ENCODE measurements at regions not wholly inside any gene's neighbourhood (a gene's known extent, or its start where the extent isn't known, plus 50 kb on each side); places are given as distances from the start of the nearest gene placed in this dataset.
"Not testable (repeated sequence)": the region's sequence is repeated elsewhere in the genome, so short reads cannot be mapped to it uniquely, and the experiment has no call there.

DNA sequence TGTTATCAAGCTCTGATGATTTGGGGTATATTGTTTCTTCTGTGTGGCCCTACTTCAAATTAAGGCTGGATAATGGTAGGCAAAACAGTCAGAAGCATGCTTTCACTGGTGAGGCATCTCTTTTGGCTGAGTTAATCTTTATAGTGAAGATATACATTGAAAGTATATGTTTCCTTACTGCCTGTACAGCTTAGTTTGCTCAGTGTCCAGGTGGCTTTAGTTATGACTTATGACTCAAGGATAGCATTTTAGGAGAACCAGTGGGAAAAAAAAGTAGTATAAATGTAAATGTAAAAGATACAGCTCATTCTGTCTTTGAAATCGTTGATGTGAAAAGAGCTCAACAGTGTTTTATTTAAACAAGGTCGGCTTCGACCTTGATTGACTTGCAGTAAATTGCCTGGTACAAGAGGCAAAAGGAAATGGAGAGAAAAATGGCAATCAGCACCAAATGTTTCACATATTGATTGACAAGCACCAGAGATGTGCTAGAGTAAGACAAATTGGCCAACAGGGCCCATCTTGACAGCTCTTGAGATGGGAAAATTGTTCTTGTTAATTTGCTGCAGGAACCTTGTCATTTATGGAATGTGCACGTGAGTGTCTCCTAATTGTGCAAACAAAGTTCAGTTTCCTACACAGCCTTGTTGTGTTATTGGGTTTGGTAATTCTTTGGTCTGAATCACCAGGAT is 447.4 kb upstream of the WWC1 start:
- DNase-seq: no peak

GRCh38 chr5:167845952-167846351 is 445.5 kb upstream of the WWC1 start:
- no peak for DNase-seq

- DNase-seq: no peak
Observed at GRCh38 chr5:167849874-167850273, 441.6 kb upstream of the WWC1 start.

- DNase-seq: no peak
Observed at GRCh38 chr5:167850911-167851310, 440.5 kb upstream of the WWC1 start.

DNA sequence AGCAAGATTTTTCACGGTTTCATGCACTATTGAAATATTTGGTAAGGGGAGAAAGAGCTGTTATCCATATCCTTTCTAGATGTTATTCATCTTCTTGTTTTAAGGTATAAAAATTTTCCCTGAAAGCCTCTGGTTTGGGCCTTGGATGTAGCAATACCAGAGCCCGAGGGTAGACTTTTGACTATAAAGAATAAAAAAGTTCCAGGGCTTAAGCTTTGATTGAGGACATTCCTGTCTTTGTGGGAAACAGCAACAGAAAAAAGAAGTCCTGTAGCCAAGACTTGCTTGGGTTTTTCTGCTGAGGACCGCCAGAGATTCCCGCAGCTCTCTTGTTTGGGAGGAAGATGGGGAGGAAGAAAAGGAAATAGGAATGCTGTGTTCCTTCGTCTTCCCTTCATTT is 440.0 kb upstream of the WWC1 start:
- DNase-seq: no peak

- DNase-seq: no peak
Observed at GRCh38 chr5:167852515-167852914, 438.9 kb upstream of the WWC1 start.

GRCh38 chr5:167853421-167853820 is 438.0 kb upstream of the WWC1 start:
- no peak for DNase-seq

DNA sequence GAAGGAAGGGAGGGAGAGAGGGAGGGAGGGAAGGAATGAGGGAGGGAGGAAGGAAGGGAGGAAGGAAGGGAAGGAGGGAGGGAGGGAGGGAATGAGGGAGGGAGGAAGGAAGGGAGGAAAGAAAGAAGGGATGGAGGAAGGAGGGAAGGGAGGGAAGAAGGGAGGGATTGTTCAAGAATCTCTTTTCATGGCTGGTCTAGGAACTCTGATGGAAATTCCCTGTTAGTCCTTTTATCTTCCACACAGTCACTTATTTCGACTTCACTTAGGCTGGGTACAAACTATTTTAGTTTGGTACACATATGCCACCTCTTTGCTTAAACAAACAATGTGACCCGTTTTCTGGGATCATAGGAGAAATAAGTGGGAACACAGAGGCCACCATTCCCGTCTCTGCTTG is 435.6 kb upstream of the WWC1 start:
- DNase-seq: no peak

DNA sequence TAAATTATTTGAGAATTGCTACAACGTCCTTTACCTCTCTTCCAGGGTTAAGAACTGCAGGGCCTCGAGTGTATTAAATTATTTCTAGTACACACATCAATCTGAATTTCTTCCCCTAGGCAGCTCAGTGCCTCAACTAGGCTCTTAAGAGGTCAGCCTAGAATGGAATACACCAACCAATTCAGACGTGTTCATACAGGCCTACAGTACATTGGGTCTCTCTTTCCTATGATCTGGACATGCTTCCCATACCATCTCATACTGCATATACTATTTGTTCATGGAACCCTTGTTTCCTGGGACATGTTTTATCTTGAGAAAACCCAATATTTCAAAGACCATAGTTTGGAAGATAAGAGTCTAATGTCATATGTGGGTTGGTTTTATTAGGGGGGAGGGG is 434.1 kb upstream of the WWC1 start:
- no peak for DNase-seq

DNA sequence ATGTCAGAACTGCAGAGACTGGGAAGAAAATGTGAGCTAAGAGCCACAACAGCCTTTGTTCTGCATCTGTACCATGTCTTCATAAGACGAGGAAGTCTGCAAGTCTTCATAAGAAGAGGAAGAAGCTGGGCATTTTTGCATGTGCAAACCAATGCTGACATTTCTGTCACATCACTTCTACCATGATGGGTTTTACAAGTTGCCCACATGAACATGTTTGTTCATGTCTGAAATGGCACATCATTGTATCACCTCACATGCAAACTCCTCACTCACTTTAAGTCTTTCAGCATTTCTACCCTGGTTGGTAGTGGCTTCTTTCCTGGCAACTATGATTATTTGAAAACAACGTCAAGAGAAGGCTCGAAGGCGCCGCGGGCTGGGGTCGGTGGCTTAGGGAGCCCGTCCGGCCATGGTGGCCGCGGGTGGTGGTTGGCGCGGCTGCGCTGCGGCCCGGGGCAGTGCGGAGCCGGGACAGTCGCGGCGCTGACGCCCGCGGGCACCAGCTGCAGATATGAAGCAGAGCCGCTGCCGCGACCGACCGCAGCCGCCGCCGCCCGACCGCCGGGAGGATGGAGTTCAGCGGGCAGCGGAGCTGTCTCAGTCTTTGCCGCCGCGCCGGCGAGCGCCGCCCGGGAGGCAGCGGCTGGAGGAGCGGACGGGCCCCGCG is 433.1 kb upstream of the WWC1 start:
- DNase-seq: not testable (repeated sequence)

- no peak for DNase-seq
Observed at GRCh38 chr5:167861129-167861927, 430.1 kb upstream of the WWC1 start.

DNA sequence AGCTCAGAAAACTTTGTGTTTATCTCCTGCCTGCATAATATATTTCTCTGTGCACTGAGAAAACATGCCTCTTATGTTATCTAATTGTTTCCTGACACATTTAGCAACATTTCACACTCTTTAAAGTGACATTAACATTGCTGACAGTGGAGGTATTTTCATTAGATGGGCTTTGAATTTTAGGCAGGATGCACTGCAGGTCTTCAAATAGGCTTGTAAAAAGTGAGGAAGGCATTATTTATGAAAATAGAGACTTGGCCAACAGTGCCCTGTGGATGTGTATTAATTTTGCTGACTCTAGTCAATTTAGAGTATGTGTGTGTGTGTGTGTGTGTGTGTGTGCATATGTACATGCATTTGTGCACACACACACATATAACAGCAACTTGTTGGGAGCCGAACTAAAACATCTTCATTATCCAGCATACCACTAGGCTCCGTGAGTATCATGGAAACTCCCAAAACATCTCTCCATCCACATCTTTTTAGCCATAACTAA is 429.5 kb upstream of the WWC1 start:
- no peak for DNase-seq

GRCh38 chr5:167863883-167864282 is 427.6 kb upstream of the WWC1 start:
- no peak for DNase-seq

DNA sequence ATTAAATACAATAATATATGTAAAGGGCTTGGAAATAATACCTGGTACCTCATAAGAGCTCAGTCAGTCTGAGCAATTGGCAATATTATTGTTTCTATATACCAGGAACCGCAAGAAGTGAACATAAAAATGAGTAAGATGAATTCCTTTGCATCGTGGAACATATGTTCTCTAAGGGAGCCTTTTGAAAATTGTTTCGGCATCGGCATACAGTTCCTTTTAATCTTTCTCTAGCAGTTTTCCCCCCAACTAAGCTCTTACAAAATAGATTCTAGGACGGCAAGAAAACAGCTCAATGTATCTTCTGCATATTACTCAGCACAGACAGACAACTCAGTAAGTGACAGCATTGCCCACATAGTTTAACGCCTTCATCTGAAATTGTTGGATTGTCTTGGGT is 426.6 kb upstream of the WWC1 start:
- DNase-seq: no peak

DNA sequence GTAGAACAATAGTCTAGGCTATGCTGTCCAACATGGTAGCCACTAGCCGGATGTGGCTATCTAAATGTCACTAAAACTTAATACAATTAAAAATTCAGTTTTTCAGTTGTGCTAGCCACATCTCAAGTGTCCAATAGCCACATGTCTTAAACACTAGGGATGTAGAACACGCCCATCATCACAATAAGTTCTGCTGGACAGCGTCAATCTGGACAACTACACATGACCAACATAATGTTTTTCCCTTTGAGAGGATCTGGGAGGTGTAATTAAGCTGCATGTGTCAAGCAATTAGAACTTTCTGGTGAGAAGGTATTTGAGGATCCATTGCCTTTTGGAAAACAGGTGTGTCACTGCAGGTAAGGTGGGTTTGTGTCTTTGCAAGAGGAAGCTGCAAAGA is 424.6 kb upstream of the WWC1 start:
- DNase-seq: no peak

DNA sequence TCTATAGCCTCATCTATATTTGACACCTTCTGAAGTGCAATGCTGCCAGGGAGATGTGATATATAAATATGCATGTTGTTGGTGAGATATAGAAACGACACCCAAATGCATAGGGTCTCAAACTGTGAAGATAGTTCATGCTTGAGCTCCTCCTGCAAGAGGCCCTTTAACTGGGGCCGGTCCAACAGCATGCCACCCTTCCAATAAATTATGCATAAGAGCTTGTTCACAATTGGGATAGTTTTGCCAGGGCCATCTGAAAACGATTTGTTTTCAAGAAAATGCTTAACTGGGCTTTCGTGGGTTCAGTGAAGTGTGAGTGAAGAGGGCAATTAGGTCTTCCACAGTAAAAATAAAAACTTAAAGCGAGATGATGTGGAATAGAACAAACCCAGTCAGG is 424.2 kb upstream of the WWC1 start:
- DNase-seq: no peak

GRCh38 chr5:167869125-167869524 is 422.3 kb upstream of the WWC1 start:
- no peak for DNase-seq

GRCh38 chr5:167870055-167870454 is 421.4 kb upstream of the WWC1 start:
- no peak for DNase-seq

- DNase-seq: no peak
Observed at GRCh38 chr5:167871091-167871490, 420.4 kb upstream of the WWC1 start.

GRCh38 chr5:167872791-167873190 is 418.7 kb upstream of the WWC1 start:
- no peak for DNase-seq

DNA sequence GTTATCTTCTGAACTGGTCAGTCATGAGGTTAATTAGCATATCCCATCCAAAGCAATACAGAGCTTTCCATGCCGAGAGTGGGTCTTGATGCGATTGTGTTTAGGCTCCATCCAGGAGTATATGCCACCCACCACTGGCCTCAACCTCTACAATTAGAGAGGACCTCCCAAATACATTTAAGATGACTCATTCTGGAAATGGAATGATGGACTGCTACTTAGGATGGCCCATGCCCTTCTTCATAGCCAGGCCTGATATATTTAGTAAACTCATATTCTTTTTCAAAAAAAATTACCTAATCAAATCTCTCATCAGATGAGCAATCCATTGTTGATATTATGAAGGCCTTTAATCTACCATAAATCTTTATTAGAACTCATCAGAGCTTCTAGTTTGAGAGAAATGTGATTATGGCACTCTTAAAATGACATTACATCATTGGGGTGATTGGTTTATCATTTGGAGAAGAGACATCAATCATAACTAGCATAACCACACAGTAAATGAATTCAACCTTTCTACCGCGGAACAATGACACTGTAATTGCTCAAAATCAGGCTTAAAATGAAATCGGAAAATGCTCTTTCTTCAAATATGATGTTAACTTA is 414.2 kb upstream of the WWC1 start:
- DNase-seq: no peak

DNA sequence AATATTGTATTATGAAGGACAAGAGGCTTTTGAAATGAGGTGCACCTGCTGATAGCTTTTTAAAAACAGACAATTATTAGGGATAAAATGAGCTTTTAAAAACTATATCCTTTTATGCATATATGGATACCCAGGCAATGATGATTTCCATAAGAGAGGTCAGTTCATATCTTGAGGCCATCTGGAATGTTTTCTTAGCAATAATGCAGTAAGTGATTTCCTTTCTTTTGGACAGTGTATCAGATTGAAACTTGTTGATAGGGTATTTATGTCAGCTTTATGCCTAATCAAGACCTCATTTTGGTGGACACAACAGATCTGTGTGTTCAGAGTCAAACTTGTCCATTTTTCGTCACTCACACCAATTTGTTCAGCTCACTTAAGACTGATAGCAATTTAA is 413.5 kb upstream of the WWC1 start:
- no peak for DNase-seq

DNA sequence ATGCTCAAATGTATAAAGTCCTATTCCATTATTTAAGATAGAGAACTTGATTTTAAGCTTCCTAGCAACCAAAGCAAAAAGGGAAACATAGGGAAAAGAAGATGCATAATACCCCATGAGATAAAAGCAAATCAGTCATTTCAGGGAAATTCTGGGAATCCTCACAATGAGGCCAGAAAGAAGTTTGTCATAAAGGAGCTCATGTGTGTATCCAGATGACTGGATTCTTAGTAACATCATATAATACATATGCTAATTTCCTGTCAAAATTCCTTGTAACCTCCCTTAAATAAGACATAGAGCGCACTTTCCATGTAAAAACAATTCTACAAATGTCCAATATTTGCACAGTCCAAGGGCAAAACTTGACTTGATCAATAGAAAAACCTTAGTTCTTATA is 411.0 kb upstream of the WWC1 start:
- no peak for DNase-seq
